DLD1 (cell line): ENCODE measurements at regions not wholly inside any gene's neighbourhood (a gene's known extent, or its start where the extent isn't known, plus 50 kb on each side); places are given as distances from the start of the nearest gene placed in this dataset.

Experiments
- in situ Hi-C: cut with HindIII; loops from 2 replicates; pipeline ENCODE4 v1.10.0; 2017; ENCODE audit warnings: low sequenced_read_pairs

DNA sequence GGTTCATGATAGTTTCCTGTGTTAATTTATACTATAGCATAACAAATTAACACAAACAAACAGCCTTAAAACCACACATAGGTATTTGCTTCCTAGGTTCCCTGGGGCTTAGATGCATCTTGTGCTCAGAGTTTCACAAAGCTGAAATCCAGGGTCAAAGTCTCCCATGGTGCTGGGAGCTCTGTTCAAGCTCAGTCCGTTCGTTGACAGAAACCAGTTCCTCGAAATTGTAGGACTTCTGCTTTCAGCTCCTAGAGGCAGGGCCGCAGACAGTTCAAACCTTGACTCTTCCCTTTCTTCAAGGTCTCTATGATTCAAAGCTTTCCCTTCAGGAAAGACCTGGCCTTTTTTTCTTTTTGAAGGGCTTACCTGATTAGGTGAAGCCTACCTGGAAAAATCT lies 90.5 kb downstream of the VSTM2A start:
- in situ Hi-C loops = no loop called here

DNA sequence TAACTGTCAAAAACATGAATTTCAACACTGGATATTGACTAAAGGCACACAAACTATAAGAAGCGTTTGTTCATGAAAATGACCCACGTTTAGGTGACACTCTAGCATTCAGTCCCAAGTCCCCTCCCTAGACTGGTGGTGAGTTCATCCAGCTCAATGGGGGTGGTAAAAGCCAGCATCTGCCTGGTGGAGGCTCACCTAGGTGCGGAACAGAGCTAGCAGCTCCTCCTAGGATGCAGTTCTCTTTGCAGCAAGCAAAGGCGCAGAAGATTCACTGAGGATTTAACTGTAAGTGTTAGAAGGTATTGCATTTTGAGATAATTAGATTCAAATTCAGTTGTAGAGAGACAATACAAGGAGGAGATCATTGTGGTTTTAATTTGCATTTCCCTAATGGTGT lies 87.6 kb downstream of the VSTM2A start:
- in situ Hi-C loops = no loop called here

DNA sequence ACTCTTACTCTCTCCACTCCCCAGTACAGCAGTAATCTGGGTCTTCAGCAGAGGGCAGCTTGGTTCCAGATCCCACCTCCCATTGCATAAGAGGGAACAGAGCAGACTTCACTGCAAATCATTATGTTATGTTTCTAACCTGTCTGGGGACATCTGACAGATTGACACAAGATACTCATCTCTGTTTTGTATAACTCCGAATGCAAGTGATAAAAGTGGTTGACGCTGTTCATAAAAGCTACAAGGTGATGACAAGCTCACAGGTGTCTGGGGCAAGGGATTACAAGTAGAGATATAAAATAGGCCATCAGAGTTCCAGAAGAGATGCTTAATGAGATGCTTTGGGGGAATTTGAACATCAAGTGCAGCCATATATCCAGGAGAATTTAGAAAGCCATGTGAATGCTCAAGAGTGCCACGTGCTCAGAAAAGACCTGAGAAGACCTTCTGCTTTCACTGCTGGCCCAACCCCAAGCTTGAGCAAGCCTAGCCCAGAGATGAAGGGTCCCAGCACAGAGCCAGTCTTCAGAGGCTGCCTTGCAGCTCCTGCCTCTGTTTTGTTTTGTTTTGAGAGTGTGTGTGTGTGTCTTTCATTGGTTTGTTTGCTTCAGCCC lies 80.6 kb downstream of the VSTM2A start:
- in situ Hi-C loops = no loop called here
